MCF 10A (cell line): ENCODE measurements at regions not wholly inside any gene's neighbourhood (a gene's known extent, or its start where the extent isn't known, plus 50 kb on each side); places are given as distances from the start of the nearest gene placed in this dataset.

Experiments
- BruUV-seq: library from RNA; stranded (reverse); fragments of 400-500 nt; replicated peaks from 2 replicates; lab custom pipeline; 2021; lab: Mats Ljungman, UMichigan
- CTCF ChIA-PET: fragments of 300-600 bp; sonication (Branson Sonifier 250); formaldehyde crosslinking; extraction: SDS; loops from one replicate; lab custom pipeline; 2021; ENCODE audit warnings: antibody characterized with exemption, inconsistent platforms; lab: Yijun Ruan, JAX
- POLR2A ChIA-PET: fragments of 300-600, 350-650 bp; sonication (Branson Sonifier 250); formaldehyde crosslinking; extraction: SDS; loops from one replicate; lab custom pipeline; 2020; ENCODE audit warnings: antibody characterized with exemption, inconsistent platforms; lab: Yijun Ruan, JAX
- DNase-seq: peaks from one replicate; pipeline ENCODE4 v3.0.0-alpha.2; 2018; ENCODE audit not compliant: unreplicated experiment
- H3K27ac Mint-ChIP-seq: one replicate; pipeline ENCODE4 v1.8.0; 2022; ENCODE audit warnings: mild to moderate bottlenecking, low read depth, mixed read lengths; ENCODE audit not compliant: unreplicated experiment
- H3K27me3 Mint-ChIP-seq: one replicate; pipeline ENCODE4 v1.8.0; 2022; ENCODE audit warnings: mixed read lengths; ENCODE audit not compliant: insufficient read depth, unreplicated experiment
- H3K36me3 Mint-ChIP-seq: one replicate; pipeline ENCODE4 v1.8.0; 2022; ENCODE audit warnings: mild to moderate bottlenecking, moderate library complexity, mixed read lengths; ENCODE audit not compliant: insufficient read depth, unreplicated experiment
- H3K4me1 Mint-ChIP-seq: one replicate; pipeline ENCODE4 v1.8.0; 2022; ENCODE audit warnings: mixed read lengths; ENCODE audit not compliant: insufficient read depth, unreplicated experiment
- H3K4me3 Mint-ChIP-seq: one replicate; pipeline ENCODE4 v1.8.0; 2022; ENCODE audit warnings: mild to moderate bottlenecking, moderate library complexity, mixed read lengths; ENCODE audit not compliant: unreplicated experiment
- H3K9me3 Mint-ChIP-seq: one replicate; pipeline ENCODE4 v1.8.0; 2022; ENCODE audit warnings: mixed read lengths; ENCODE audit not compliant: unreplicated experiment
- CTCF ChIP-seq: fragments of 200-600 bp; IDR thresholded peaks from one replicate; pipeline ENCODE4 v1.8.0; 2022; ENCODE audit warnings: antibody characterized with exemption, mild to moderate bottlenecking; ENCODE audit not compliant: unreplicated experiment
- intact Hi-C: fragments of 100-400 bp; cut with micrococcal nuclease; formaldehyde crosslinking; loops from 2 replicates; pipeline ENCODE4 v1.14.1; 2022

DNA sequence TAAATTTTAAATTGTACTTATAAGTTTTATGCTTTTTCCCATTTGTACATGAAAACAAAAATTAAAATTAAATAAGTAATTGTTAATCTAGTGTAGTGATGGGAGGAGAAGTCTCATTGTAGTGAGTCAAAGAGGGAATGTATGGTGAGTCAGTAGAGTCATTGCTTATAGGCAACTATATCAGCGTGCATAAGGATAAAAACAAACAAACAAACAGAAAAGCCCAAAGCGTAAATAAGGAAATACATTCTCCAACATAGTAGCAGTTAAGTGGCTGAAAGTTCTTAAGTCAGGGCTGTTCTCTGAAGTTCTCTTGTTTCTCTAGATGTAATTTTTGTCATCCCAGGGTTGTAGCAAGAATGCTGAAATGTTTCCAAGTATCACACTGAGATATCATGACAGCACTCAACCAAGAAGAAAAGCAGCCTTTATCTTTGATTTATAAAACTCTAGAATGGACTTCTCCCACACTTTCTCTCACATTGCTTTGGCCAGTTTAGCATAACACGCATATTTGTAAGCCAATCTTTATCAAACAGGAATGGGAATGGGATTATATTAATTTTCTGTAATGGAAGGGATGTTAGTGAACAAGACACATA, 184.1 kb upstream of the TP63 start:
- H3K27me3 Mint-ChIP-seq: no peaks in the 10 kb centered on the region
- H3K4me3 Mint-ChIP-seq: no peak overlapping the region
- no peak for TF ChIP-seq CTCF
- POLR2A ChIA-PET: interaction anchor here (0.6 to 0.9 kb wide), 2 partner anchors 9 to 127 kb away, joined by 3 to 4 read pairs; no protein-coding TSS in a partner anchor
- no peaks in the 10 kb centered on the region for H3K36me3 Mint-ChIP-seq
- no peak for DNase-seq
- CTCF ChIA-PET: interaction anchor here (0.6 kb wide), 1 partner anchor 13 kb away, joined by 4 read pairs; no protein-coding TSS in a partner anchor
- BruUV-seq: no TSS peak
- intact Hi-C loops: no loop called here
- no peaks in the 10 kb centered on the region for H3K4me1 Mint-ChIP-seq
- H3K9me3 Mint-ChIP-seq: no peaks in the 10 kb centered on the region
- peak overlapping the region; percentile 42 for H3K27ac Mint-ChIP-seq

DNA sequence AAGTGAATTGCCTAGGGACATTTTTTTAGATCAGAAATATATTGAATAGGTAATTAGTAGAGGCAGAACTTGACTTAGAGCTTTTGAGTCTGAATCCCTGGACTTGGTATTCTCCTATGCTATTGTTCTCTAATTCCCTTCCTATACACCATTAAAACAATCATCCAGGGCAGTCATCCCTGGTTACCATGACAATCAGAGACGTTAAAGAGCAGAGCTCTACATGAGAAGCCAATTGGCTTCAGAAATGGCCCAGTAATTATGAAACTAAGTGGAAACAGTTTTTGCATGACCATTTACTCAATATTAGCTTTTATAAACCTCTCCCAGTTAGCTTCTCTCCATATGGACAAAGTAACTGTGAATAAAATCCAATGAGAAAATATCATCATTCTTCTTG, 182.1 kb upstream of the TP63 start:
- no TSS peak for BruUV-seq
- no peak for DNase-seq
- Mint-ChIP-seq H3K36me3 (no peaks in the 10 kb centered on the region), H3K4me1 (peaks cover 2% of the 10 kb centered on the region), H3K27me3 (no peaks in the 10 kb centered on the region), H3K4me3 (no peak overlapping the region), H3K27ac (no peak overlapping the region), H3K9me3 (no peaks in the 10 kb centered on the region)
- ChIA-PET CTCF (interaction anchor here (0.6 kb wide), 1 partner anchor 173 kb away, joined by 6 read pairs; no protein-coding TSS in a partner anchor), POLR2A (no interaction called here)
- intact Hi-C loops: no loop called here
- TF ChIP-seq CTCF: no peak

DNA sequence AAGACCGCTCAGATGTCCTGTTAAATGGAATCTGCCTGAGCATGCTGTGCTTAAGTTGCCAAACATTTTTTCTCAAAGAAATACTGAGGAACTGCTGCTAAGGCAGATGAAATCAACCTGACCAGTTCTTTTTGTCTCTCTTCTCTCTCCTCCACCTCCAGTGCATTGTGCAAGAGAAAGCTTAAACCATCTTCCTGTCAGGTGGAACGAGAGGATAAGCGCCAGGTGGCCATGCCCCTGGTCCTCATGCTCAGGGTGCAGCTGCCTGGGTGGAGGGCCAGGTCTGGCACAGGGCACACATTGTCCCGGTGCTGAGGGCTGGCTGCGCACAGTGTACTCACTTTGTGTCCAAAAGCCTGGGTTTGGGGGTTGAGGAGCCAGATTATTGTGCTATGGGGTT, 176.2 kb upstream of the TP63 start:
- Mint-ChIP-seq H3K36me3 (no peaks in the 10 kb centered on the region), H3K27me3 (no peaks in the 10 kb centered on the region), H3K4me1 (peaks cover 29% of the 10 kb centered on the region), H3K4me3 (no peak overlapping the region), H3K9me3 (peaks cover 5% of the 10 kb centered on the region), H3K27ac (peak overlapping the region; percentile 80)
- TF ChIP-seq CTCF: no peak
- no peak for DNase-seq
- ChIA-PET CTCF (interaction anchor here (0.6 kb wide), 1 partner anchor 30 kb away, joined by 3 read pairs; no protein-coding TSS in a partner anchor), POLR2A (no interaction called here)
- BruUV-seq: no TSS peak
- intact Hi-C loops: no loop called here

GRCh38 chr3:189455641-189456417, 175.4 kb upstream of the TP63 start:
- POLR2A ChIA-PET: interaction anchor here (0.7 to 4.1 kb wide), 3 partner anchors 8 to 61 kb away, joined by 3 to 18 read pairs (median 3); no protein-coding TSS in a partner anchor
- BruUV-seq: no TSS peak
- CTCF ChIA-PET: interaction anchor here (0.6 to 1.4 kb wide), 2 partner anchors 31 to 184 kb away, joined by 3 read pairs; no protein-coding TSS in a partner anchor
- Mint-ChIP-seq H3K4me3 (no peak overlapping the region), H3K4me1 (peaks cover 29% of the 10 kb centered on the region), H3K36me3 (no peaks in the 10 kb centered on the region), H3K27me3 (no peaks in the 10 kb centered on the region), H3K27ac (peak overlapping the region; percentile 80), H3K9me3 (peaks cover 5% of the 10 kb centered on the region)
- DNase-seq: no peak
- no peak for TF ChIP-seq CTCF
- intact Hi-C loops: no loop called here
